Mesendoderm (in vitro differentiated cells): ENCODE measurements at regions not wholly inside any gene's neighbourhood (a gene's known extent, or its start where the extent isn't known, plus 50 kb on each side); places are given as distances from the start of the nearest gene placed in this dataset.
A peak's percentile ranks its signal among the peaks of the same experiment; 100 is the strongest.

Source experiments
- DNase-seq: peaks from one replicate; pipeline ENCODE4 v3.0.0; 2013
- H2AK5ac ChIP-seq: 2 replicates; pipeline ENCODE4 v1.6.1; 2013; ENCODE audit warnings: low read length, inconsistent platforms
- H2BK120ac ChIP-seq: 2 replicates; pipeline ENCODE4 v1.6.1; 2013; ENCODE audit warnings: low read depth, mild to moderate bottlenecking, low read length, moderate library complexity, mixed read lengths
- H2BK15ac ChIP-seq: replicated peaks from 2 replicates; pipeline ENCODE4 v1.6.1; 2013; ENCODE audit warnings: low read depth, mild to moderate bottlenecking, moderate library complexity
- H2BK5ac ChIP-seq: 2 replicates; pipeline ENCODE4 v1.6.1; 2013; ENCODE audit warnings: low read length, inconsistent platforms
- H3K18ac ChIP-seq: 2 replicates; pipeline ENCODE4 v1.6.1; 2013; ENCODE audit warnings: mild to moderate bottlenecking, low read length, mixed read lengths
- H3K23ac ChIP-seq: one replicate; pipeline ENCODE4 v1.6.1; 2013; ENCODE audit warnings: low read length
- H3K27ac ChIP-seq: 2 replicates; pipeline ENCODE4 v1.5.1; 2013; ENCODE audit warnings: low read depth, mild to moderate bottlenecking, inconsistent platforms, low read length, moderate library complexity
- H3K27me3 ChIP-seq: 2 replicates; pipeline ENCODE4 v1.6.1; 2013; ENCODE audit warnings: low read length, control low read depth, mild to moderate bottlenecking, inconsistent platforms; ENCODE audit not compliant: insufficient read depth, poor library complexity
- H3K36me3 ChIP-seq: 2 replicates; pipeline ENCODE4 v1.6.1; 2013; ENCODE audit warnings: low read length, inconsistent platforms; ENCODE audit not compliant: control insufficient read depth, insufficient read depth
- H3K4ac ChIP-seq: one replicate; pipeline ENCODE4 v1.6.1; 2013; ENCODE audit warnings: low read depth, mild to moderate bottlenecking, low read length, moderate library complexity
- H3K4me1 ChIP-seq: 2 replicates; pipeline ENCODE4 v1.6.1; 2013; ENCODE audit warnings: low read depth, low read length, inconsistent platforms; ENCODE audit not compliant: control insufficient read depth
- H3K4me2 ChIP-seq: 2 replicates; pipeline ENCODE4 v1.6.1; 2013; ENCODE audit warnings: low read length
- H3K4me3 ChIP-seq: 2 replicates; pipeline ENCODE4 v1.5.1; 2013; ENCODE audit warnings: mild to moderate bottlenecking, low read length
- H3K56ac ChIP-seq: one replicate; pipeline ENCODE4 v1.6.1; 2013; ENCODE audit warnings: low read length
- H3K79me1 ChIP-seq: 2 replicates; pipeline ENCODE4 v1.6.1; 2013; ENCODE audit warnings: low read length, inconsistent platforms
- H3K79me2 ChIP-seq: 2 replicates; pipeline ENCODE4 v1.6.1; 2013; ENCODE audit warnings: mild to moderate bottlenecking, low read length; ENCODE audit not compliant: control insufficient read depth, insufficient read depth
- H3K9ac ChIP-seq: 2 replicates; pipeline ENCODE4 v1.6.1; 2013; ENCODE audit warnings: low read length, inconsistent platforms
- H4K5ac ChIP-seq: one replicate; pipeline ENCODE4 v1.6.1; 2013; ENCODE audit warnings: low read length
- H4K8ac ChIP-seq: one replicate; pipeline ENCODE4 v1.6.1; 2013; ENCODE audit warnings: low read depth, mild to moderate bottlenecking, control low read depth, low read length, moderate library complexity
- WGBS: extraction: QIAGEN DNeasy Blood & Tissue Kit; methylation state at CpG from one replicate; pipeline ENCODE4 v1.1.7; 2013; ENCODE audit warnings: low lambda C conversion rate, missing lambda C conversion rate; ENCODE audit not compliant: insufficient coverage; ENCODE audit errors: extremely low coverage; 5-methylcytosine and 5-hydroxymethylcytosine counted together

- H3K4ac ChIP-seq = no peak overlapping the region
- H2AK5ac ChIP-seq = no peak overlapping the region
- WGBS = no CpG with 5 or more reads among the region's 4 CpGs
- H3K79me1 ChIP-seq = no peaks in the 10 kb centered on the region
- no peak overlapping the region for H3K9ac ChIP-seq
- no peaks in the 10 kb centered on the region for H3K27me3 ChIP-seq
- peak; percentile 63 for DNase-seq
- no peak overlapping the region for H3K4me2 ChIP-seq
- H3K27ac ChIP-seq = no peak overlapping the region
- H3K79me2 ChIP-seq = no peaks in the 10 kb centered on the region
- no peak overlapping the region for H4K8ac ChIP-seq
- no peak overlapping the region for H4K5ac ChIP-seq
- H2BK5ac ChIP-seq = peak overlapping the region; percentile 23
- H3K4me3 ChIP-seq = no peak overlapping the region
- H3K4me1 ChIP-seq = peaks cover 8% of the 10 kb centered on the region
- no peak overlapping the region for H3K18ac ChIP-seq
- no peak overlapping the region for H2BK15ac ChIP-seq
- no peak overlapping the region for H3K23ac ChIP-seq
- H2BK120ac ChIP-seq = no peak overlapping the region
- H3K36me3 ChIP-seq = no peaks in the 10 kb centered on the region
- H3K56ac ChIP-seq = no peak overlapping the region
Observed at GRCh38 chr5:145160679-145161078, 674.5 kb downstream of the PRELID2 start.

- Histone ChIP-seq H3K79me1 (no peaks in the 10 kb centered on the region), H2AK5ac (no peak overlapping the region), H3K4ac (no peak overlapping the region), H3K36me3 (no peaks in the 10 kb centered on the region), H3K4me1 (peaks cover 8% of the 10 kb centered on the region), H3K23ac (no peak overlapping the region), H4K5ac (no peak overlapping the region), H3K56ac (peak overlapping the region; percentile 40), H2BK15ac (no peak overlapping the region), H3K4me2 (no peak overlapping the region), H3K27ac (no peak overlapping the region), H4K8ac (no peak overlapping the region), H3K4me3 (no peak overlapping the region), H2BK120ac (no peak overlapping the region), H2BK5ac (peak overlapping the region; percentile 17), H3K18ac (no peak overlapping the region), H3K79me2 (no peaks in the 10 kb centered on the region), H3K27me3 (no peaks in the 10 kb centered on the region), H3K9ac (no peak overlapping the region)
- no CpG with 5 or more reads among the region's 4 CpGs for WGBS
- DNase-seq = peak; percentile 28
Observed at GRCh38 chr5:145158730-145159129, 676.4 kb downstream of the PRELID2 start.

DNA sequence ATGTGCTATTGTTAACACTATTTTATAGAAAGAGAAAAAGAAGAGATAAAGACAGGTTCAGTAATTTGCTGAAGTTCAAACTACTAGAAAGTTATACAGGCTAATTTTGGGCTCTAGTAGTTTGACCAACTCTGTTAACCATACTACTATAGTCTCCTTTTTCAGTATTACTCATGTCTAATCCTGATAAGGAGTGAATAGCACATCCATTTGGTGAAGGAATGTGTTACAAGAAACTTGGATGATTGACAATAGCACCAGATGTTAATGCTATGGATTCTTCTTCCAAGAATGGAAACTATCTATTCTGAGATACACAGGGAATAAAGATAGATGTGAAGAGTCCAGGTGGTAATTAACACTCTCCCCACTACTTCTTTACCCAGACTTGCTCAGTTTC lies 677.3 kb downstream of the PRELID2 start:
- Histone ChIP-seq H3K9ac (no peak overlapping the region), H3K27me3 (no peaks in the 10 kb centered on the region), H3K23ac (no peak overlapping the region), H2BK120ac (no peak overlapping the region), H3K36me3 (no peaks in the 10 kb centered on the region), H2BK15ac (no peak overlapping the region), H2BK5ac (no peak overlapping the region), H3K79me2 (no peaks in the 10 kb centered on the region), H3K4me1 (peaks cover 8% of the 10 kb centered on the region), H3K4me2 (no peak overlapping the region), H2AK5ac (no peak overlapping the region), H3K56ac (no peak overlapping the region), H3K4ac (no peak overlapping the region), H4K5ac (no peak overlapping the region), H3K18ac (no peak overlapping the region), H3K79me1 (no peaks in the 10 kb centered on the region), H3K4me3 (no peak overlapping the region), H3K27ac (no peak overlapping the region), H4K8ac (no peak overlapping the region)
- no peak for DNase-seq

DNA sequence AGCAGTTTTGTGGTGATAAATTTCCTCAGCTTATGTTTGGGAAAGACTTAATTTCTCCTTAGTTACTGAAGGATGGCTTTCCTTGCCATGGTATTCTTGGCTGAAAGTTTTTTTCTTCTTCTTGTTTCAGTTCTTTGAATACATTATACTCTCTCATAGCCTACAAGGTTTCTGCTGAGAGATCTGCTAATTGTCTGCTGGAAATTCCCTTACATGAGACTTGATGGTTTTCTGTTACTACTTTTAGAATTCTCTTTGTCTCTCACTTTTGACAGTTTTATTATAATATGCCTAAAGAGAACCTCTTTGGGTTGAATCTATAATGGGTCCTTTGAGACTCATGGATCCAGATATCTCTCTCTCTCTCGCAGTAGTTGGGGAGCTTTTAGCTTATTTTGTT lies 693.6 kb downstream of the PRELID2 start:
- H3K18ac ChIP-seq = no peak overlapping the region
- no CpG with 5 or more reads among the region's 1 CpG for WGBS

DNA sequence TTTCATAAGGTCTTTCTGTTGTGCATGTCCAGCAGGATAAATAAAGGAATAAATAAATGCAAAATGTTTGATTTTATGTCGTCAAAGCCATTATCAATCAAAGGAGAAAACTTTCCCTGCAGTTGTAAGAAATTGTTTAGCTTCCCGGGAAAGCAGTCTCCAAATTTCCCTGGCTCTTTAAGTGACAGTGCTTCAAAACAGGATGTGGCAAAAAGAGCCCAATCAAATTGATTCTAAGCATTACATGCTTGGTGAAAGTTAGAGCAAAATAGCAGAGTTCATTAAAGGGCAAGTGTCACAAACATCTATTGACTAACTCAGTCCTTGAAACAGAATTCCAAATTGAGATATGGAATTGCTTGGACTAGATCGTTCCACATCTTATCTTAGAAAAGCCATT lies 704.1 kb downstream of the PRELID2 start:
- no peak overlapping the region for H3K9ac ChIP-seq
- no peak overlapping the region for H2BK15ac ChIP-seq
- no peak overlapping the region for H3K27ac ChIP-seq
- H3K18ac ChIP-seq = no peak overlapping the region
- no peak overlapping the region for H2BK5ac ChIP-seq
- H3K23ac ChIP-seq = no peak overlapping the region
- no peaks in the 10 kb centered on the region for H3K27me3 ChIP-seq
- H4K5ac ChIP-seq = no peak overlapping the region
- H3K79me2 ChIP-seq = no peaks in the 10 kb centered on the region
- no peaks in the 10 kb centered on the region for H3K79me1 ChIP-seq
- H3K4me3 ChIP-seq = no peak overlapping the region
- H3K4me1 ChIP-seq = no peaks in the 10 kb centered on the region
- H3K4ac ChIP-seq = no peak overlapping the region
- H3K4me2 ChIP-seq = no peak overlapping the region
- no peak overlapping the region for H2BK120ac ChIP-seq
- H3K36me3 ChIP-seq = no peaks in the 10 kb centered on the region
- no peak overlapping the region for H4K8ac ChIP-seq
- WGBS = no CpG with 5 or more reads among the region's 3 CpGs
- no peak overlapping the region for H3K56ac ChIP-seq
- DNase-seq = peak; percentile 11
- no peak overlapping the region for H2AK5ac ChIP-seq

More for the DNA sequence above, 693.6 kb downstream of the PRELID2 start:
- Histone ChIP-seq H4K5ac (no peak overlapping the region), H3K4ac (no peak overlapping the region), H3K4me3 (no peak overlapping the region), H3K56ac (no peak overlapping the region), H3K27me3 (no peaks in the 10 kb centered on the region), H3K36me3 (no peaks in the 10 kb centered on the region), H3K79me2 (no peaks in the 10 kb centered on the region), H2BK5ac (no peak overlapping the region), H3K23ac (no peak overlapping the region), H3K27ac (no peak overlapping the region), H3K9ac (no peak overlapping the region), H3K79me1 (no peaks in the 10 kb centered on the region), H2AK5ac (no peak overlapping the region), H2BK15ac (no peak overlapping the region), H2BK120ac (no peak overlapping the region), H4K8ac (no peak overlapping the region), H3K4me2 (no peak overlapping the region), H3K4me1 (no peaks in the 10 kb centered on the region)
- no peak for DNase-seq

- Histone ChIP-seq H2BK5ac (no peak overlapping the region), H2BK15ac (no peak overlapping the region), H4K8ac (no peak overlapping the region), H3K4me3 (no peak overlapping the region), H3K79me2 (no peaks in the 10 kb centered on the region), H3K23ac (no peak overlapping the region), H3K4me1 (no peaks in the 10 kb centered on the region), H4K5ac (no peak overlapping the region), H3K4ac (no peak overlapping the region), H3K56ac (no peak overlapping the region), H2BK120ac (no peak overlapping the region), H3K36me3 (no peaks in the 10 kb centered on the region), H3K4me2 (no peak overlapping the region), H3K27me3 (no peaks in the 10 kb centered on the region), H3K9ac (no peak overlapping the region), H3K79me1 (no peaks in the 10 kb centered on the region), H3K27ac (no peak overlapping the region), H2AK5ac (no peak overlapping the region), H3K18ac (no peak overlapping the region)
- no peak for DNase-seq
- WGBS = no CpG with 5 or more reads among the region's 5 CpGs
Observed at GRCh38 chr5:145129797-145130196, 705.3 kb downstream of the PRELID2 start.
